Epithelial cell of proximal tubule (primary cell): ENCODE measurements at regions not wholly inside any gene's neighbourhood (a gene's known extent, or its start where the extent isn't known, plus 50 kb on each side); places are given as distances from the start of the nearest gene placed in this dataset.

Experiments
- DNase-seq: peaks from one replicate; pipeline ENCODE4 v3.0.0-alpha.2; 2011; ENCODE audit warnings: low read depth
- H3K4me3 ChIP-seq: 2 replicates; pipeline ENCODE4 v1.5.1; 2011; ENCODE audit warnings: low read depth, mild to moderate bottlenecking, low read length
- CTCF ChIP-seq: conservative IDR thresholded peaks from 2 replicates; pipeline ENCODE4 v1.5.1; 2012; ENCODE audit warnings: low read depth, mild to moderate bottlenecking, low read length

- H3K4me3 ChIP-seq: no peak overlapping the region
- no peak for DNase-seq
- TF ChIP-seq CTCF: no peak
Observed at GRCh38 chr5:58228896-58229295, 231.0 kb downstream of the PLK2 start.

- no peak overlapping the region for H3K4me3 ChIP-seq
- no peak for TF ChIP-seq CTCF
- DNase-seq: no peak
Observed at GRCh38 chr5:58227858-58228257, 232.0 kb downstream of the PLK2 start.

GRCh38 chr5:58224661-58225060 lies 235.2 kb downstream of the PLK2 start:
- H3K4me3 ChIP-seq: no peak overlapping the region
- no peak for TF ChIP-seq CTCF
- DNase-seq: no peak

GRCh38 chr5:58224221-58224620 lies 235.7 kb downstream of the PLK2 start:
- no peak for DNase-seq
- TF ChIP-seq CTCF: no peak
- H3K4me3 ChIP-seq: no peak overlapping the region

GRCh38 chr5:58215364-58215763 lies 244.5 kb downstream of the PLK2 start:
- no peak for TF ChIP-seq CTCF

GRCh38 chr5:58211441-58211840 lies 248.4 kb downstream of the PLK2 start:
- no peak for TF ChIP-seq CTCF
- DNase-seq: no peak
- no peak overlapping the region for H3K4me3 ChIP-seq

More at GRCh38 chr5:58215364-58215763, 244.5 kb downstream of the PLK2 start:
- DNase-seq: no peak
- H3K4me3 ChIP-seq: no peak overlapping the region

- no peak overlapping the region for H3K4me3 ChIP-seq
- DNase-seq: no peak
- TF ChIP-seq CTCF: no peak
Observed at GRCh38 chr5:58208674-58209073, 251.2 kb downstream of the PLK2 start.
